SK-N-MC (cell line): ENCODE measurements at regions not wholly inside any gene's neighbourhood (a gene's known extent, or its start where the extent isn't known, plus 50 kb on each side); places are given as distances from the start of the nearest gene placed in this dataset.

ENCODE experiments used
- EZH2 ChIP-seq: fragments of 200-600 bp; sonication (generic); IDR thresholded peaks from one replicate; pipeline ENCODE4 v1.6.1; 2017; ENCODE audit warnings: antibody characterized with exemption
- FOXP2 ChIP-seq: optimal IDR thresholded peaks from 2 replicates; pipeline ENCODE3; 2011; ENCODE audit warnings: mild to moderate bottlenecking, moderate library complexity; ENCODE audit not compliant: insufficient read depth; ENCODE audit errors: extremely low read length, control extremely low read depth
- POLR2AphosphoS5 ChIP-seq: IDR thresholded peaks from 2 replicates; pipeline ENCODE4 v1.6.1; 2012; ENCODE audit warnings: mild to moderate bottlenecking, low read depth, low read length, borderline replicate concordance

DNA sequence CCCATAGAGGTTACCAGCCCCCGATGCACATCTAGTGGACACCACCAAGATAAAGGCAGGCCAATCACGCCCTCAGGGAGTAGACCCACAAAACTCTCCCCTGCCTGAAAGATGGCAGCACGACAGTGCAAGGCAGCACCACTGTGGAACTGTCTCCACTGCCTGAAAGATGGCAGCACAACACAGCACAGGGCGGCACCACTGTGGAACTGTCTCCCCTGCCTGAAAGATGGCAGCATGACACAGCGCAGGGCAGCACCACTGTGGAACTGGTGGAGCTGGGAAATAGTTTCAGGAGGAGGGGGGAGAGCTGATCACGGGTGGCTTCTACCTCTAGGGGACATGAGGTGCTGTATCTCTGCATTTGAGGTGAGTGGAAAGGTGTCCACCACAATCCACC lies 340.4 kb upstream of the FRG1 start:
- no peak for TF ChIP-seq EZH2
- TF ChIP-seq POLR2AphosphoS5: no peak
- TF ChIP-seq FOXP2: no peak
